ENCODE measurements at regions not wholly inside any gene's neighbourhood (a gene's known extent, or its start where the extent isn't known, plus 50 kb on each side); places are given as distances from the start of the nearest gene placed in this dataset.

DNA sequence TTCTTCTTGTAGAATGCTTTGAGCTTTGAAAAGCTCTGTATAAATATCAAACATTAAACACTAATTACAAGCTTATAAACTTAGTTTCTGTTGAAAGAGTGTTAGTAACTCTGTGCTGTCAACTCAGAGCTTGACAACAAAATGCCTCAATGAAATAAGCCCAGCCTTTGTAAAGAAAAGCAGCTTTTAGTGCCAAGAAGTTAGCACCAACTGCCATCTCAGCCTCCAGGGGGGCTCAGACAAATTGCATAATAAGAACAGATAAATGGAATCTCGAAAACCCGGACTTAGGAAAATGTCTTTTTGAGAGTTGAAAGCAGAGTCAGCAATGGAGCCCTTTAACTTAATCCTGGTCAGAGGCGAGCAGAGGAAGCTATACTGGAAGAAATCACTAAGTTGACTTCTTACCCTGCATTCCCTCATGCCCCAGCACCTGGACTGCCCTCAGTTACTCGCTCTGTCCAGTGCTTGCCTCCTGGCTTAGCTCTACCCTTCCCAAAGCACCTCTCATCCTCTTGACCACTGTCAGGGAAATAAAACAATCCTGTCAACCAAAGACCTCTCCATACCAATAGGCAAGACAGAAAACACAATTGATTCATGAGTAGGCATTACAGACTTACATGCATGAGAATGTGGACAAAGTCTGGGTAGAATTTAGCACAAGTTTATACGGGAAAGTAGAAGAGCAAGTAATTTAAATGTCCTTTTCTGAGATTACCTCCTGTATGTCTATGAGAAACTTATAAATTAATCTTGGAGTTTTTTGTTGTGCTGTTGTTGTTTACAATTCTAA, 352.7 kb downstream of the ZNF608 start:
- DNase-seq (ENCODE audit: low read depth, low spot score), result no peak

DNA sequence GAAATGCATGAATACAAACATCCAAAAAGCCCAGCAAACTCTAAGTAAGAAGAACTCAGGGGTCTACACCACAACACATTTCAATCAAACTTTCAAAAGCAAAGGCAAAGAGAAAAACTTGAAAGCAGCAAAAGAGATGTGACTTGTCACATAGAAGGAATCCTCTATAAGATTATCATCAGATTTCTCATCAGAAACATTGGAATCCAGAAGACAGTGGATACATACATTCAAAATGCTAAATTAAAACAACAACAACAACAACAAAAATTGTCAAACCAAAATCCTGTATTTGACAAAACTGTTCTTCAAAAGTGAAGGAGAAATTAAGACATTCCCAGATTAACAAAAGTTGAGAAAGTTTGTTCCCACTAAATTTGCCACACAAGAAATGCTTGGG, 362.7 kb downstream of the ZNF608 start:
- DNase-seq (ENCODE audit: low read depth, low spot score), result no peak

DNA sequence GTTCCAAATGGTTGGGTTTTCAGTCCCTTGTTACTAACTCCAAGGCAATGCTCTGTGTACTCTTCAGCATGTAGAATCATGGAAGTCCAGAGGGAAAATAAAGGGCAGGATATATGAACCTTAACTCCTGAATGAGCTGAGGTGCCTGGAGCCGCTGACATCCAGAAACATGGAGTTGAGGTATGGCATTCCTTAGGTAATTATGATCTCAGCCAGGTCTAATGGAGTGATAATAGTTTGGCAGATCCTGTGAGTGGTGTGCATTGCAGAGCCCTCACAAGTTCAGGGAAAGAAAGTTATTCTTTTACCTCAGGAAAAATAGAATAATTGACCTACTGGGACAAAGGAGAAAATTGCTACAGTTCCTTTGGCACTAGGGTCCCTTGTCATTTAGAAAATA, 369.1 kb downstream of the ZNF608 start:
- no peak for DNase-seq (ENCODE audit: low read depth, low spot score)

DNA sequence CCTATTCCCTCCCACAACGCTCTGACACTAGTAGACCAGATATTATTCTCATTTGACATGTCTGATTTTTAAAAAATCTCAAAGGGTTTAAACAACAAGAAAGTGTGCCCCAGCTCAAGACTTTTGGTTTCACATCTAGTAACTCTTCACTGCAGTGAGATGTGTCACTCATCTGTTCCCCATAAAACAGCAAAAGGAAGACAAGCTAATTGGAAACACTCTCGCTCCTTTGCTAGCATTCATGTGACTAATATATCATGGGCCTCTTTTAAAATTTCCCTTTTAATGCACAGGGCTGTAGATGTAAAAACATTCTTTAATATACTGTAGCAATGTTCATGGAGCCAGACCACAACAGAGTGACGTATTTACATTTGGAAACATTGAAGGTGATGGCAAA, 372.6 kb downstream of the ZNF608 start:
- DNase-seq (ENCODE audit: low read depth, low spot score), result no peak

DNA sequence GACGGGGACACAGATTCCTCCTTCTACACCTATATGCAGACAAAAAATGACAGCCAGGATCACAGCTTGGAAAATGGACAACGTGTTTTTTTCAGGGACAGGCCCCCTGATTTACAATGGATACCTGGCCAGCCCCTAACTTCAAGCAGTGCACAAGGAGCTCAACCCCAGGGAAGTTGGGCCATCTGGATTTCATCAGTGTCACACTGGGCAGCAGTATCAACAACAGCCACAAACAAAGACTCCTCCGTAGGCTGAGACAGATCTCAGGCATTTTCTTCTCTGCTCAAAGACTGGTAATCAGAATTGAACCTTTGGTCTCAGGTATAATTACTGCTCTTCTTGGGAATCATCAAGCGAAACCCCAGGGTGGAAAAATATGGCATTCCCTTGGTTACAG, 374.0 kb downstream of the ZNF608 start:
- no peak for DNase-seq (ENCODE audit: low read depth, low spot score)

DNA sequence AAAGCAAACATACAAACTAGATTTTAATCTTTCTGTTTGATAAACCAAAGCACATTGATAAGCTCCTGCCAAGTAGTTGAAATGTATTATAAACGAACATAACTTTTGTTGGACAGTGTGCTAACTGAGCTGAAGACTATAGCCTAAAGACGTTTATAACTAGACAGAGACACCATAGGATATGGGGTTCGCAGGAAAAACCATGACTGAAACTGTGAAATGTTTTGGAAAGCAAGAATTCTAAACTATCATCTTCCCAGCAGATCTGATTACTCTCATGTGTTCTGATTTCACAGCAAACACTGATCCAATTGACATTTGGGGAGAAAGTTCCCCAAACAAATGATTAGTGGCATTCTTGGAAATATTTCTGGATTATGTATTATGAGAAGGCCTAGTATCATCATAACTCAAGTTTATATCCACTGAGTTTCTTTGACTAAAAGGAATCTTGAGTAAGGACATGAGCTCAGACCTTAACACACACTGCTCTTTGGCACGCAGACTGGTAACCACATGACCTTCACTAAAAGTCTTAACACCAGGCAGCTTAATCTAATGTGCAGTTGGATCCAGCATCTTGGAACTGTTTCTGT, 375.2 kb downstream of the ZNF608 start:
- no peak for DNase-seq (ENCODE audit: low read depth, low spot score)

DNA sequence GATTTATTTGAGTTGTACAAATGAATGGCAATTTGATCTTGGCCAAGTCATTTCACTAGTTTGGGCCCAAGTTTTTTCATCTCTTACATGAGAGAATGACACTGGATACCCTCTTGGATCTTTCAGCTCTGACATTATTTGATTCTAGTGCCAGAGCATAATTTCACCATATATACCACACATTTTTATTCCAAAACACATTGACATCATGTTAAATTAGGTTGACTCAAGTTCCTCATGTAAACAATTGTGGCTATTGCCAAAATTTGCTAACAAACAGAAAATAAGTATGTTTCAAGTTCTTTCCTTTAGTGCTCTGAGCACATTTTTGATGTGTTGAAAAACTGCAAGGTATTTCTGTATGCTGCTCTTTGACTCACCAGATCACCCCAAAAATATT, 375.8 kb downstream of the ZNF608 start:
- no peak for DNase-seq (ENCODE audit: low read depth, low spot score)

DNA sequence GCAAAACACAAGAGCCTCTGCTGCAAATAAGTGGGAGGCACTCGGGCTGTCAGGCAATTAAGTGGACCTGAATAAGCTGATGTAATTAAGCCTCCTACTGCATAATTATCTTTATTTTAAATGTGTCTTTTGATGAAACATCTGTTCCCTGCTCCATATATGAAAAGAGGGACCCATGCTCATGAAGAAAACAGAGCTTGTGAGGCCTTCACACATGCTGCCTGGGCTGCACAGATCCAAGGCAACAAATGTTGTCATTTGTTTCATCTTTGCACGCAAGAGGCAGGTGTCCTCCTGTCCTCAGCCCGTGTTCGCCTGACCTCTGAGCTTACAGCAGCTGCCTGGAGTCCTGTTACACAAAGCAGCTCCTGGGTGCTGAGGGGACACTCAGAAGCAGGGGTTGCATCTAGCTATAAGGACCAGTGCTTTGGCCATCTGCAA, 381.1 kb downstream of the ZNF608 start:
- no peak for DNase-seq (ENCODE audit: low read depth, low spot score)

DNA sequence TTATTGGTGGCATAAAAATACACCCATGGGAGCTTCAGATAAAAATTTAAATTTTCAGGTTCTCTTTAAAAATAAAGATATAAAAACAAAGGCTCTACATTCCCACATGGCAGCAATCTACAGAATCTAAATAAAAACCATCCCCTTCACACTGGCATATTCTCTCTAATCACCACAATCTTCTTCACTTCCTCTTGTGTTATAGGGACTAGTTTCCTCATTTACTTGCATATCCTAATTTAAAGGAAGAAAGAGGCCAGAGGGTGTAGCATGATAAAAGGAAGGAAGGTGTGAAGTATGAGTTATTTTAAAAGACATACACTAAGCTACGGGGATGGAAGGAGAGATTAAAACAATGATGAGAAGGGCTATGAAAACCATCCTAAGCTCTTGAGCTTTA, 390.5 kb downstream of the ZNF608 start:
- no peak for DNase-seq (ENCODE audit: low read depth, low spot score)

DNA sequence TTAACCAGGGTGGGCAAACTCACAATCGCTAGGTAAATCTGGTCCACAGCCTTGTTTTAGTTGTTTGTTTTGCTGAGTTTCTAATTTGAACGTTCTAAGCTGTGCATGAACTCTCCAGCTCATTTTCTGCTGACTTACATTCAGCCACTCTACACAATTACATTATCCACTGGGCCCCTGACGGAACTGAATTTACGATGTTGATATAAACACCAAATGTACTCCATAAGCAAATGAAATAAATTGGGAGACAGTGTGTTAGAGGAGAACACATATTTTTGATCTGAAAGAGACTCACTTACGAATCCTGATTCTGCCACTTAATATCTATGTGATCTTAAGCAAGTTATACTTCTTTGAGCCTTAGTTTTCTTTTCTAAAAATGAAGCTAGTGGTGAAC, 393.4 kb downstream of the ZNF608 start:
- DNase-seq (ENCODE audit: low read depth, low spot score), result no peak

DNA sequence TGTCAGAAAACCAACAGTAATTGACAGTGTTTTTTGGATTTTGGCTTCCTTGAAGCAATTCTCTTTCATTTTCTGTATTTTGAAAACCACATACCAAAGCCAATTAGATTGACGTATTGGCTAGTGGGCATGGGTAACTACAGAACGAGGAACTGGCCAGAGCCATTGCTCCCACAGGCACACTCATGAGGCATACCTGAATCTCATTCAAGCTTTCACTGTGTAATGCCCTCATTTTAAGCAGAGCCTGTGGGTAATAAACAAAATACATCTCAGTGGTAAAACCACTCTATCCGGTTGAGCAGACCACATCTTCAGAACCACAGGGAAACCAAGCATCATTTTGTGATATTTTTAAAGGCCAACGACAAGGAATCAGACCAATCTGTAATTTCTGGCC, 394.1 kb downstream of the ZNF608 start:
- DNase-seq (ENCODE audit: low read depth, low spot score), result no peak

DNA sequence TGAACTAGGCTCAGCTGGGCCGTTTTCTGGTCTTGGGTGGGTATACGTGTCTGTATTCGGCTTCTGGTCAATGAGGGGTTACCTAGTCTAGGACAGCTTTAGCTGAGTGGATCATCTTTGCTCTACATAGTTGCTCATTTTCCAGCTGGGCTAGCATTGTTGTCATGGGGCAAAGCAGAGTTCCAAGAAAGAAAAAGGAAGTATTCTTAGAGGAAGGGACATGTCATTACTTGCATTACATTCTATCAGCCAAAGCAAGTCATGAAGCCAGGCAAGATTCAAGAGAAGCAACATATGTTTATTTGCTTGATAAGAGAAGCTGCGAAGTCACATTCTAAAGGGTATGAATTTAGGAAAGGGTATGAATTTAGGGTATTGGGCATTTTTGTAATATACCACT, 396.5 kb downstream of the ZNF608 start:
- DNase-seq (ENCODE audit: low read depth, low spot score), result no peak

DNA sequence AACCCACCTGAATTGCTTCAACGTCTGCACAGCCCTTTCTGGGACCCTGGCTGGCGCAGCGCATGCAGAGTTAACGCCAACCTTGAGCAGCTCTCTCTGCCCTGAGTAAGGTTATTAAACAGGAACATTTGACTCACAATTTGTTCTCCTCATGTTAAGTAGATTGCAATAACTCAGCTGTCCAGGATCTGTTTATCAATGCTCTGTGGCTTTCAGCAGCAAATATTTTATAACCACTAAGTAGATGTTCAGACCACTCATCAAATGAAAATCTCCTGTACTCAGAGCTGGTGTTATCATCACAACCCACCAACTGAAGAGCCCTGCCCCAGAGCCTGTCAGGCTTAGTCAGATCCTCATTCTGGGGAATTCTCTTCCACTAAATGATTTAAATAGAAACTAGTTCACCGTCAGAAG, 403.0 kb downstream of the ZNF608 start:
- peak; percentile 29 for DNase-seq (ENCODE audit: low read depth, low spot score)

DNA sequence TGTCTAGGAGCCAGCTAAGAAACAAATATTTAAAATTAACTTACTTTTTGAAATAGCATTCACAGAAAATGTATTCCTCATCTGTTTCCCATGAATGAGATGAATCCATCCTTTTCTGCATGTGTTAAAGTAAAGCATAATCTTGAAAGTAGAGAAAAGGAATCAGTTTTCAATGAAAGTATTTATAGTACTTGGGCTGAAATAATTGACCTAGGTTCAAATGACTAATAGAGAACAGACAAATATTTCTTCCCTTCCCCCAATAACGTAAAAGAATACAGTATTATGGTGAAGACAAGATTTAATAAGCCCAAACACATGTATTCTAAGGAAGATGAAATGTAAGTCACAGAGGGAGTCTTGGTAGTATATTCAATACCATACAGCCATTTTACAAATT, 403.5 kb downstream of the ZNF608 start:
- DNase-seq (ENCODE audit: low read depth, low spot score), result no peak

DNA sequence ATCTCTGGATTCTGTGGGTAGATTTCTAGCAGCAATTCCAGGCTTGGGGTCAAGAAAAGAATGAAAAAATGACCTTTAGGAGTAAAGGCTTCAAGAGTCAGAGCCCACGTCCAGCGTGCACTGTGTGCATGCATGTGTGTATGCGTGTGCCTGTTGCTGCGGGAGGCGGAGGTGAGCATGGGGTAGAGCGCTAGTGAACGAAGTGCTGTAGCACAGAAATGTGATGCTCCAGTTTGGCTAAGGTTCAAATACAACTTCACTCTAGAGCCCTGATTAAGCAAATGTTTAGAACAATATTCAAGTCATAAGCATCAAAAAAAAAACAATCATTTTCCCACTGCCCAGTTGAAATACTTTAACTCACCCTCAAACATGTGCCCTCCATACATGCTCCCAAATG, 403.9 kb downstream of the ZNF608 start:
- no peak for DNase-seq (ENCODE audit: low read depth, low spot score)

DNA sequence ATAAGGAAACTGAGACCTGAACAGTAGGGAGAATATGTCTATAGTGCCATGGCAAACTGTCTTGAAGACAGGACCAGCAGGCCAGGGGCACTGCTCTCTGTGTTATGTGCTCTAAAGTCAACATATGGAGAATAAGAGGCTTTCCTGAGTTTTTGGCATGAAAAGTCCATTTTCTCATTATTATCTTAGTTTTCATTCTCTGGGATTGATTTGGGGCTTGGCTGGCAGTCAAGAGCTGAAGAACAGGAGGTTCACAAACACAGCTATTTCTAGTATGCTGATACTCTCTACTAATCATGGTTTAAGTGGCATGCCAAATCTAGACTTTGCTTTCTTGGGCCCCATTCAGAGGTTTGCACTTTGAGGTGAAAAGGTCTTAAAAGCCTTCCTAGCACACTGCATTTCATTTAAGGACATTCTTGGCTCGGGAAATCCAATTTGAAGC, 404.4 kb downstream of the ZNF608 start:
- no peak for DNase-seq (ENCODE audit: low read depth, low spot score)

DNA sequence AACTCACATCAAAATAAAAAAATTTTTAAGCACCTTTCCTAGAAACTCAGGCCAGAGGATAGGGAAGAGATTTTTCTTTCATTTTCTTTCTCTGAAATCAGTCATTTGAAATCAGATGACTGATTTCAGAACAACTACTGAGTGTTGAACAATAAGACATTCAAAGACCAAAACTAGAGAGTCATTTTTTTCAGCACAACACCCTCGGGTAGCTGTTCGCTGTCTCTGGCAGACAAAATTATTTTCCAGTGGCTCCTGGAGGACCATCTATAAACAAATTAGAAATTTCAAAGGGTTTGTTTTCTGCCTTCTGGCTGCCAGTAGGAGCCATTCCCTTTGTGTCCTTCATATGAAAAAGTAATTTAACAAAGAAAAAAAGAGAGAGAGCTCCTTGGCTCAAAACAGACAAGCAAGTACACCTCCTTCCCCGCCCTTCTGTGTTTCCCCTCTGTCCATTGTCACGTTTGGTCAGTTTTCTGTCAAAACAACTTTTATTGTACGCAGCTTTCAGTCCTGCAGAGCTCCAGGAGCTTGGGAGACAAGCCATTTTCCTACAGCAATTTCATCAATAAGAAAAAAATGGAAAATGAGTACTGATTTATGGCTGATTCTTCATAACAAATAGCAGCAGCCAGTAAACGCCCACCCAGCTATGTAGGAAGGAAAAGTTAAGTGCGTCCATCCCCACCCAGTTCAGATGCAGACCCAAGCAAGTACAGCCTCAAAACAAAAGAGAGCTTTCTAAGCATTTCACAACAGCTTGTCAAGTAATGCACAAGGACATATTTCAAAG, 405.2 kb downstream of the ZNF608 start:
- DNase-seq (ENCODE audit: low read depth, low spot score), result no peak

DNA sequence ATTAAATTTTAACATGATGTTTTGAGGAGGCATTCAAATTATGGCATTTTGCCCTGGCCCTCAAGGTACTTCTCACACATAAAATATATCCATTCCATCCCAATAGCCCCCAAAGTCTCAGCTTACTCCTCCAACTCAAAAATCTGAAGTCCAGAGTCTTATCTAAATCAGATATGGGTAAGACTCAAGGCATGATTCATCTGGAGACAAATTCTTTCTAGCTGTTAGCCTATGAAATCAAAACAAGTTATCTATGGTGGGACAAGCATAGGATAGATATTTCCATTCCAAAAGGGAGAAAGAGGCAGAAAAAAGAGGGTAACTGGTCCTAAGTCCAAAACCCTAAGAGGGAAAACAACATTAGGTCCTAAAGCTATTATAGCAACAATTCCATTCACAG, 408.4 kb downstream of the ZNF608 start:
- no peak for DNase-seq (ENCODE audit: low read depth, low spot score)

DNA sequence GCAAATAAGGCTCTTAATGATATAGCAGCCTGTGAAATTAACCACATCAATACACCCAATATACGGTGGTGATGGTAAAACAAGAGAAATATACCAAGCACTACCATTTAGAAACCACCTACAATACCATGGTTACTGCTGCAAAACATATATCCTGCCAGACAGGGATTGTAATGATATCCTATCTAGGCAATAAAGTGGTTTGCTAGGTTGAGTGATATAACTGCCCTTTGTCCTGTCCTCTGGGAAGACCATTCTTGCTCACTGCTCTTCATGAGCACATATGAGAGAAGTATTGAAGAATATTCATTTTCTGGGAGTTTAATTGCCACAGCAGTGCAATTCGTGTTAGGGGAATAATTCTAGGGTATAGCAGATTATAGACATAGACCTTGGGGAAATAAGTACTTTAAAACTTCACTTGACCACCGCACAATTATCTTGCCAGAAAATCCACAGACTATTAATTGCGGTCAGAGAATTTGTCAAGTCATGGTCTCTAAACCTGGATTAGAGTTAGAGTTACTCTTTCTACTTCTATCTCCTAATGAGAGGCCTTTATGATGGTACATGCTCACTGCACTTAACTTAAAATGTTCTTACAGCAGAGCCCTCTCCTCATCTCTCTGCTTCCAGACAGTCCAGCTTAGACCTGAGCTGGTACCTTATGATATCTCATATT, 413.0 kb downstream of the ZNF608 start:
- no peak for DNase-seq (ENCODE audit: low read depth, low spot score)

DNA sequence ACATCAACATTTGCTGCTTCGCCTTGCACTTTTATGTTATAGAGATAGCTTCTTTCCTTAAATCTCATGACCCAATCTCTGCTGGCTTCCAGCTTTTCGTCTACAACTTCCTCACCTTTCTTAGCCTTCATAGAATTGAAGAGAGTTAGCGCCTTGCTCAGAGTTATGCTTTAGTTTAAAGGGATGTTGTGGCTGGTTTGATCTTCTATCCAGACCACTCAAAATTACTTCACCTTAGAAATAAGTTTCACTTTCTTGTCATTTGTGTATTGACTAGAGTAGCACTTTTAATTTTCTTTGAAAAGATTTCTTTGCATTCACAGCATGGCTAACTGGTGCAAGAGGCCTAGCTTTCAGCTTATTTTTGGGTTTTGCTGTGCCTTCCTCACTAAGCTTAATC, 414.2 kb downstream of the ZNF608 start:
- DNase-seq (ENCODE audit: low read depth, low spot score), result no peak

DNA sequence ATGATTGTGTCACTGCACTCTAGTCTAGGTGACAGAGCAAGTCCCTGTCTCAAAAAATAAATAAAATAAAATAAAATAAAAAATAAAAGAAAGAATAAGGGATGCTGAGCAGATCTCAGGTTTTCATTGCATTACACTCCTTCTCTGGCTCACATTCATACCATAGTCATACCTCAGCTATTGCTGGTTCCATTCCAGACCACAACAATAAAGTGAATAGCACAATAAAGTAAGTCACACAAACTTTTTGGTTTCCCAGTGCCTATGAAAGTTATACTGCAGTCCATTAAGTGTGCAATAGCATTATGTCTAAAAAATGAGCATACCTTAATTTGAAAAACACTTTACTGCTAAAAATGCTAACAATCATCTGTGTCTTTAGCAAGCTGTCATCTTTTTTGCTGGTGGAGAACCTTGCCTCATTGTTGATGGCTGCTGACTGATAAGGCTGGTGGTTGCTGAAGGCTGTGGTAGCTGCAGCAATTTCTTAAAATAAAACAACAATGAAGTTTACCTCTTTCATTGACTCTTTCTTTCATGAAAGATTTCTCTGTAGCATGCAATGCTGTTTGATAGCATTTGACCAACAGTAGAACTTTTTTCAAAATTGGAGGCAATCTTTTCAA, 415.7 kb downstream of the ZNF608 start:
- no peak for DNase-seq (ENCODE audit: low read depth, low spot score)

DNA sequence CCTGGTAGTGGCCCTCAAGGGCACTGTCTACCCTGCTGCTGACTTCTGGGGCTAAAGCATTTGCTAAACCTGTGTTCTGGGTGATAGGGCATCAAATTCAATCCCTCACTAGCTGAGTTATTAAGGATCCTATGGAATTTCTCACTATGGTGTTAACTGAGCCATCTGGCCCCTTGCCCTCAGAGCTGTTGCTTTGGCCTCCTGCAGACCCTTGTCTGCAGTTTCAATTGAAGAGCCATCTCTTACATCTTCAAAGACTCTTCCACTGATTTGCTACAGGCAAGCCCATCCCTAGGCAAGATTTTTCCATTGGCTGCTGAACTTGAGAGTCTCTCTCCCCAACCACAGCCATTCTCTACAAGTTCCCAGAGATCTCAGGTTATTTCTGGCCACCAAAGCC, 418.2 kb downstream of the ZNF608 start:
- no peak for DNase-seq (ENCODE audit: low read depth, low spot score)

Measured in smooth muscle cell of the brain vasculature (primary cell).